Uterus (tissue), 2 donors: ENCODE measurements at regions not wholly inside any gene's neighbourhood (a gene's known extent, or its start where the extent isn't known, plus 50 kb on each side); places are given as distances from the start of the nearest gene placed in this dataset.

ENCODE experiments used
- POLR2A ChIP-seq, 2 donors: fragments of 450-650 bp; IDR thresholded peaks; one replicate each; pipeline ENCODE4 v1.6.1; 2016; ENCODE audit warnings: antibody characterized with exemption in 2 of 2, mild to moderate bottlenecking in 1 of 2, moderate library complexity in 1 of 2
- TF ChIP-seq, protein P1 (sequence below), 4 experiments: fragments of 200-600 bp in 2 of 4; fragments of 450-650 bp in 2 of 4; sonication (generic) in 2 of 4; IDR thresholded peaks; one replicate each; pipeline ENCODE4 v1.5.1; 2016 to 2019; ENCODE audit warnings: antibody characterized with exemption in 4 of 4, mild to moderate bottlenecking in 2 of 4, moderate library complexity in 1 of 4

DNA sequence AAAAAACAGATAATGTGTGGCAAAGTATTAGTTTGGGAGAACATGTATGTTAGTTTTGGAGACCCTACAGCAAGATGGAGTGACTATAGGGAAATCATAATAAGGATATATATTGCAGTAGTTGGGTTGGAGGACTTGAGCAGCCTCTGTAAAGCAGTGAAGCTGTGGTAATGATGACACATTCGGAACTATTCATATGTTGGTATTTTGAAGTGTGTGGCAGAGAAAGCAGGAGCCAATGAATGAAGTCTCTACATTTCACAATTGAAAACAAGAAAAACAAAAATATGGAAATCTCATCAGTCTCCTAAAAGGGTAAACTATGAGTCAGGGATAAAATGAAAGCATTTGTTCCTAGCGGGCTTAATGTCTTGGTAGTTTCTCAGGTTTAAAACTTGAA is 645.9 kb downstream of the OTOL1 start:
- no peak for TF ChIP-seq POLR2A (IDR thresholded peaks at IDR 0.05)
- TF ChIP-seq, protein P1, sequence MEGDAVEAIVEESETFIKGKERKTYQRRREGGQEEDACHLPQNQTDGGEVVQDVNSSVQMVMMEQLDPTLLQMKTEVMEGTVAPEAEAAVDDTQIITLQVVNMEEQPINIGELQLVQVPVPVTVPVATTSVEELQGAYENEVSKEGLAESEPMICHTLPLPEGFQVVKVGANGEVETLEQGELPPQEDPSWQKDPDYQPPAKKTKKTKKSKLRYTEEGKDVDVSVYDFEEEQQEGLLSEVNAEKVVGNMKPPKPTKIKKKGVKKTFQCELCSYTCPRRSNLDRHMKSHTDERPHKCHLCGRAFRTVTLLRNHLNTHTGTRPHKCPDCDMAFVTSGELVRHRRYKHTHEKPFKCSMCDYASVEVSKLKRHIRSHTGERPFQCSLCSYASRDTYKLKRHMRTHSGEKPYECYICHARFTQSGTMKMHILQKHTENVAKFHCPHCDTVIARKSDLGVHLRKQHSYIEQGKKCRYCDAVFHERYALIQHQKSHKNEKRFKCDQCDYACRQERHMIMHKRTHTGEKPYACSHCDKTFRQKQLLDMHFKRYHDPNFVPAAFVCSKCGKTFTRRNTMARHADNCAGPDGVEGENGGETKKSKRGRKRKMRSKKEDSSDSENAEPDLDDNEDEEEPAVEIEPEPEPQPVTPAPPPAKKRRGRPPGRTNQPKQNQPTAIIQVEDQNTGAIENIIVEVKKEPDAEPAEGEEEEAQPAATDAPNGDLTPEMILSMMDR (IDR thresholded peaks at IDR 0.05) = no peak
